Peyer's patch (tissue), 4 donors: ENCODE measurements at regions not wholly inside any gene's neighbourhood (a gene's known extent, or its start where the extent isn't known, plus 50 kb on each side); places are given as distances from the start of the nearest gene placed in this dataset.

ENCODE experiments used
- POLR2A ChIP-seq, 2 donors: fragments of 450-650 bp; IDR thresholded peaks; one replicate each; pipeline ENCODE4 v1.5.1; 2017; ENCODE audit warnings: antibody characterized with exemption in 2 of 2, mild to moderate bottlenecking in 2 of 2, moderate library complexity in 2 of 2
- TF ChIP-seq, protein P1 (sequence below), 6 experiments: fragments of 450-650 bp in 4 of 6; fragments of 200-600 bp in 2 of 6; sonication (generic) in 1 of 6; IDR thresholded peaks; one replicate each; pipeline ENCODE4 v1.5.1; 2017 to 2019; ENCODE audit warnings: antibody characterized with exemption in 6 of 6, mild to moderate bottlenecking in 3 of 6, moderate library complexity in 1 of 6

DNA sequence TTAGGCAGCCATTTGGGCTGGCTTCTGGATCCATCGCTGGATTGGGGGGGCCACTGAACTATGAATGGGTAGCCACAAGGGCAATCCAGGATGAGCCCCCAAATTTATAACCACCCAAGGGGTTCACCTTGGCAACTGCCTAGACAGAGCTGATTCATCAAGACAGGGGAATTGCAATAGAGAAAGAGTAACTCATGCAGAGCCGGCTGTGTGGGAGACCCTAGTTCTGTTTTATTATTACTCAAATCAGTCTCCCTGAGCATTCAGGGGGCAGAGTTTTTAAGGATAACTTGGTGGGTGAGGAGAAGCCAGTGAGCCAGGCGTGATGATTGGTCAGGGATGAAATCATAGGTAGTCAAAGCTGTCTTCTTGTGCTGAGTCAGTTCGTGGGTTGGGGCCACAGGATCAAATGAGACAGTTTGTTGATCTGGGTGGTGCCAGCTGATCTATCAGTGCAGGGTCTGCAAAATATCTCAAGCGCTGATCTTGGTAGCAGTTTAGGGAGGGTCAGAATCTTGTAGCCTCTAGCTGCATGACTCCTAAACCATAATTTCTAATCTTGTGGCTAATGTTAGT lies 57.9 kb downstream of the DNAJB9 start:
- TF ChIP-seq POLR2A (IDR thresholded peaks at IDR 0.05): no peak
- TF ChIP-seq, protein P1, sequence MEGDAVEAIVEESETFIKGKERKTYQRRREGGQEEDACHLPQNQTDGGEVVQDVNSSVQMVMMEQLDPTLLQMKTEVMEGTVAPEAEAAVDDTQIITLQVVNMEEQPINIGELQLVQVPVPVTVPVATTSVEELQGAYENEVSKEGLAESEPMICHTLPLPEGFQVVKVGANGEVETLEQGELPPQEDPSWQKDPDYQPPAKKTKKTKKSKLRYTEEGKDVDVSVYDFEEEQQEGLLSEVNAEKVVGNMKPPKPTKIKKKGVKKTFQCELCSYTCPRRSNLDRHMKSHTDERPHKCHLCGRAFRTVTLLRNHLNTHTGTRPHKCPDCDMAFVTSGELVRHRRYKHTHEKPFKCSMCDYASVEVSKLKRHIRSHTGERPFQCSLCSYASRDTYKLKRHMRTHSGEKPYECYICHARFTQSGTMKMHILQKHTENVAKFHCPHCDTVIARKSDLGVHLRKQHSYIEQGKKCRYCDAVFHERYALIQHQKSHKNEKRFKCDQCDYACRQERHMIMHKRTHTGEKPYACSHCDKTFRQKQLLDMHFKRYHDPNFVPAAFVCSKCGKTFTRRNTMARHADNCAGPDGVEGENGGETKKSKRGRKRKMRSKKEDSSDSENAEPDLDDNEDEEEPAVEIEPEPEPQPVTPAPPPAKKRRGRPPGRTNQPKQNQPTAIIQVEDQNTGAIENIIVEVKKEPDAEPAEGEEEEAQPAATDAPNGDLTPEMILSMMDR (IDR thresholded peaks at IDR 0.05): no peak
